IPS-18a (cell line): ENCODE measurements at regions not wholly inside any gene's neighbourhood (a gene's known extent, or its start where the extent isn't known, plus 50 kb on each side); places are given as distances from the start of the nearest gene placed in this dataset.

ENCODE experiments used
- H3K27ac ChIP-seq: one replicate; pipeline ENCODE4 v1.5.1; 2013; ENCODE audit warnings: low read length
- H3K27me3 ChIP-seq: one replicate; pipeline ENCODE4 v1.6.1; 2013; ENCODE audit warnings: mild to moderate bottlenecking, low read length; ENCODE audit not compliant: control insufficient read depth, insufficient read depth
- H3K36me3 ChIP-seq: one replicate; pipeline ENCODE4 v1.6.1; 2013; ENCODE audit warnings: low read depth, low read length; ENCODE audit not compliant: control insufficient read depth
- H3K4me1 ChIP-seq: one replicate; pipeline ENCODE4 v1.6.1; 2013; ENCODE audit warnings: low read depth, low read length; ENCODE audit not compliant: control insufficient read depth
- H3K4me3 ChIP-seq: one replicate; pipeline ENCODE4 v1.5.1; 2013; ENCODE audit warnings: low read length
- H3K9ac ChIP-seq: one replicate; pipeline ENCODE4 v1.6.1; 2013; ENCODE audit warnings: mild to moderate bottlenecking, low read length, moderate library complexity
- H3K9me3 ChIP-seq: one replicate; pipeline ENCODE4 v1.6.1; 2013; ENCODE audit warnings: low read depth, low read length; ENCODE audit not compliant: control insufficient read depth

- Histone ChIP-seq H3K36me3 (no peaks in the 10 kb centered on the region), H3K4me1 (peaks cover 5% of the 10 kb centered on the region), H3K9me3 (no peaks in the 10 kb centered on the region), H3K9ac (no peak overlapping the region), H3K27me3 (no peaks in the 10 kb centered on the region), H3K4me3 (no peak overlapping the region), H3K27ac (no peak overlapping the region)
Observed at GRCh38 chr2:12151716-12152115, 405.3 kb downstream of the LPIN1 start.

GRCh38 chr2:12152888-12153287 is 406.5 kb downstream of the LPIN1 start:
- no peaks in the 10 kb centered on the region for H3K9me3 ChIP-seq

GRCh38 chr2:12155303-12156051 is 409.0 kb downstream of the LPIN1 start:
- no peak overlapping the region for H3K9ac ChIP-seq
- no peak overlapping the region for H3K4me3 ChIP-seq
- no peaks in the 10 kb centered on the region for H3K36me3 ChIP-seq
- peaks cover 5% of the 10 kb centered on the region for H3K4me1 ChIP-seq
- H3K9me3 ChIP-seq = no peaks in the 10 kb centered on the region
- no peak overlapping the region for H3K27ac ChIP-seq
- no peaks in the 10 kb centered on the region for H3K27me3 ChIP-seq

More at GRCh38 chr2:12152888-12153287, 406.5 kb downstream of the LPIN1 start:
- H3K4me3 ChIP-seq = no peak overlapping the region
- no peak overlapping the region for H3K27ac ChIP-seq
- no peak overlapping the region for H3K9ac ChIP-seq
- no peaks in the 10 kb centered on the region for H3K36me3 ChIP-seq
- H3K4me1 ChIP-seq = peaks cover 5% of the 10 kb centered on the region
- no peaks in the 10 kb centered on the region for H3K27me3 ChIP-seq

GRCh38 chr2:12156349-12156748 is 409.9 kb downstream of the LPIN1 start:
- Histone ChIP-seq H3K27ac (no peak overlapping the region), H3K36me3 (no peaks in the 10 kb centered on the region), H3K4me3 (no peak overlapping the region), H3K9ac (no peak overlapping the region), H3K9me3 (no peaks in the 10 kb centered on the region), H3K4me1 (peaks cover 5% of the 10 kb centered on the region), H3K27me3 (no peaks in the 10 kb centered on the region)

- Histone ChIP-seq H3K27ac (no peak overlapping the region), H3K9me3 (no peaks in the 10 kb centered on the region), H3K4me3 (no peak overlapping the region), H3K27me3 (no peaks in the 10 kb centered on the region), H3K36me3 (no peaks in the 10 kb centered on the region), H3K9ac (no peak overlapping the region), H3K4me1 (no peaks in the 10 kb centered on the region)
Observed at GRCh38 chr2:12161085-12161484, 414.7 kb downstream of the LPIN1 start.

- H3K27ac ChIP-seq = no peak overlapping the region
Observed at GRCh38 chr2:12162269-12163247, 416.1 kb downstream of the LPIN1 start.

GRCh38 chr2:12163866-12164265 is 417.4 kb downstream of the LPIN1 start:
- Histone ChIP-seq H3K9ac (no peak overlapping the region), H3K27ac (no peak overlapping the region), H3K4me3 (no peak overlapping the region), H3K36me3 (no peaks in the 10 kb centered on the region), H3K9me3 (no peaks in the 10 kb centered on the region), H3K4me1 (no peaks in the 10 kb centered on the region), H3K27me3 (no peaks in the 10 kb centered on the region)

More at GRCh38 chr2:12162269-12163247, 416.1 kb downstream of the LPIN1 start:
- Histone ChIP-seq H3K4me1 (no peaks in the 10 kb centered on the region), H3K4me3 (no peak overlapping the region), H3K9ac (no peak overlapping the region), H3K36me3 (no peaks in the 10 kb centered on the region), H3K9me3 (no peaks in the 10 kb centered on the region), H3K27me3 (no peaks in the 10 kb centered on the region)

- no peak overlapping the region for H3K4me3 ChIP-seq
- no peaks in the 10 kb centered on the region for H3K27me3 ChIP-seq
- no peaks in the 10 kb centered on the region for H3K9me3 ChIP-seq
- H3K9ac ChIP-seq = no peak overlapping the region
- H3K4me1 ChIP-seq = no peaks in the 10 kb centered on the region
- no peak overlapping the region for H3K27ac ChIP-seq
- no peaks in the 10 kb centered on the region for H3K36me3 ChIP-seq
Observed at GRCh38 chr2:12164689-12165088, 418.3 kb downstream of the LPIN1 start.

GRCh38 chr2:12167525-12168317 is 421.3 kb downstream of the LPIN1 start:
- H3K27ac ChIP-seq = no peak overlapping the region

GRCh38 chr2:12168354-12168753 is 421.9 kb downstream of the LPIN1 start:
- no peak overlapping the region for H3K27ac ChIP-seq
- no peaks in the 10 kb centered on the region for H3K27me3 ChIP-seq
- H3K4me1 ChIP-seq = no peaks in the 10 kb centered on the region
- H3K36me3 ChIP-seq = no peaks in the 10 kb centered on the region
- no peak overlapping the region for H3K4me3 ChIP-seq
- H3K9ac ChIP-seq = no peak overlapping the region
- no peaks in the 10 kb centered on the region for H3K9me3 ChIP-seq

More at GRCh38 chr2:12167525-12168317, 421.3 kb downstream of the LPIN1 start:
- no peaks in the 10 kb centered on the region for H3K36me3 ChIP-seq
- H3K4me3 ChIP-seq = no peak overlapping the region
- H3K27me3 ChIP-seq = no peaks in the 10 kb centered on the region
- H3K9me3 ChIP-seq = no peaks in the 10 kb centered on the region
- H3K9ac ChIP-seq = no peak overlapping the region
- H3K4me1 ChIP-seq = no peaks in the 10 kb centered on the region

GRCh38 chr2:12168791-12169388 is 422.5 kb downstream of the LPIN1 start:
- no peak overlapping the region for H3K9ac ChIP-seq
- no peaks in the 10 kb centered on the region for H3K27me3 ChIP-seq
- H3K27ac ChIP-seq = no peak overlapping the region
- no peaks in the 10 kb centered on the region for H3K36me3 ChIP-seq
- H3K9me3 ChIP-seq = no peaks in the 10 kb centered on the region
- H3K4me1 ChIP-seq = no peaks in the 10 kb centered on the region
- H3K4me3 ChIP-seq = no peak overlapping the region
